Mesothelial cell of epicardium (in vitro differentiated cells): ENCODE measurements at regions not wholly inside any gene's neighbourhood (a gene's known extent, or its start where the extent isn't known, plus 50 kb on each side); places are given as distances from the start of the nearest gene placed in this dataset.

Source experiments
- DNase-seq, 2 experiments: peaks; one replicate each; pipeline ENCODE4 v3.0.0; 2021; ENCODE audit warnings: low spot score in 2 of 2; ENCODE audit not compliant: unreplicated experiment in 2 of 2
- H3K27ac Mint-ChIP-seq: 2 replicates; pipeline ENCODE4 v1.8.0; 2021; ENCODE audit warnings: mixed read lengths
- H3K27me3 Mint-ChIP-seq: 2 replicates; pipeline ENCODE4 v1.8.0; 2021; ENCODE audit warnings: low read depth, mixed read lengths
- H3K36me3 Mint-ChIP-seq: 2 replicates; pipeline ENCODE4 v1.8.0; 2021; ENCODE audit warnings: mixed read lengths
- H3K4me1 Mint-ChIP-seq: 2 replicates; pipeline ENCODE4 v1.8.0; 2021; ENCODE audit warnings: mixed read lengths
- H3K4me3 Mint-ChIP-seq: 2 replicates; pipeline ENCODE4 v1.8.0; 2021; ENCODE audit warnings: mild to moderate bottlenecking, moderate library complexity, mixed read lengths
- H3K9me3 Mint-ChIP-seq: 2 replicates; pipeline ENCODE4 v1.8.0; 2021; ENCODE audit warnings: mixed read lengths
- TF ChIP-seq, protein P1 (sequence below): fragments of 200-600 bp; sonication (generic); IDR thresholded peaks from one replicate; pipeline ENCODE4 v1.5.0; 2021; ENCODE audit warnings: antibody characterized with exemption; ENCODE audit not compliant: unreplicated experiment

DNA sequence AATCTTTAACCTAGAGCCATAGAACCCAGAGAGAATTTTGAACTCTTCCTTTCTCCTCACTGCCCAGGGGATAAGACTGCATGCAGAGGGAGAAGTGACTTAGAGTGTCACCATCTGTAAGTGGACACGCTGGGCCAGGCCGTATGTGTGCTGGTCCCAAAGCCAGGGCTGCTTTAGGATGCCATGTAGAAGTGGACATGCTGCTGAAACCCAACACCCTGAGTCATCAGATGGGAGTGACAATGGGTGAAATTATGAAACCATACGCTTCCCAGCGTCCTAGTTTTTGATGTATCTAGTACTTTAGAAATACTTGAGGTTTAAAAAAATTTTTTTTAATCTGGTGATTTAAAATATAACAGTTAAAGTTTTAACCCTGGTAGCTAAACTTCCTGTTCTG lies 191.1 kb downstream of the FNDC1 start:
- H3K4me1 Mint-ChIP-seq: no peaks in the 10 kb centered on the region
- DNase-seq: no peak

DNA sequence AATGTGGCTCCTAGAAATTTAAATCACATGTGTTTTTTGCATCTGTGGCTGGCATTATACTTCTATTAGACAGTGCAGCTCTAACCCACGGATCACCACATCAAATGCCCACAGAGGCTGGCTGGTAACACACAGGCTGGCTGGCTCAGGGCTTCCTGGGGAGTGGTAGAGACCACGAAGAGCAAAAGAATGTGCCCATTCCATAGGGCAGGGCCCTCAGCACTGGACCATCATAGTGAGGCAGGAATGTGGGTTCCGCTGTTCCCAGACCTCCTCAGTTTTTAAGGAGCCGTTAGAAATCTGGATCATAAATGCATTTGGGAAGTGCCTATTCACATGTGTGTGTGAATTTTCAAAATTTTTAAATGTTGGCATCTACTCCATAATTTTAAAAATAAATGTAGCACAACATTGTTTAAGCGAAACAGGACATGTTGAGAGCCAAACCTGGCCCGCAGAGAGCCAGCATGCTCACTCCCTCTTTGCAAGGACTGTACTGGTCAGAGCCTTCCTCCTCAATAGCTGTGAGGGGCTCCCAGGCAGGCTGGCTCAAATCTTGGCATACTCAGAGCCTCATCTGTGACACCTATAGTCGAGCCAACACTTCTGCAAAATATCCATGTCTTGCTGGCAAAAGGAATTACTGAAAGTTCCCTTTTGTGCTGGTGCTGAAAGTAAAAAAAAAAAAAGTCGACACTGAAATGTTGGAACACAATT lies 190.5 kb downstream of the FNDC1 start:
- TF ChIP-seq, protein P1, sequence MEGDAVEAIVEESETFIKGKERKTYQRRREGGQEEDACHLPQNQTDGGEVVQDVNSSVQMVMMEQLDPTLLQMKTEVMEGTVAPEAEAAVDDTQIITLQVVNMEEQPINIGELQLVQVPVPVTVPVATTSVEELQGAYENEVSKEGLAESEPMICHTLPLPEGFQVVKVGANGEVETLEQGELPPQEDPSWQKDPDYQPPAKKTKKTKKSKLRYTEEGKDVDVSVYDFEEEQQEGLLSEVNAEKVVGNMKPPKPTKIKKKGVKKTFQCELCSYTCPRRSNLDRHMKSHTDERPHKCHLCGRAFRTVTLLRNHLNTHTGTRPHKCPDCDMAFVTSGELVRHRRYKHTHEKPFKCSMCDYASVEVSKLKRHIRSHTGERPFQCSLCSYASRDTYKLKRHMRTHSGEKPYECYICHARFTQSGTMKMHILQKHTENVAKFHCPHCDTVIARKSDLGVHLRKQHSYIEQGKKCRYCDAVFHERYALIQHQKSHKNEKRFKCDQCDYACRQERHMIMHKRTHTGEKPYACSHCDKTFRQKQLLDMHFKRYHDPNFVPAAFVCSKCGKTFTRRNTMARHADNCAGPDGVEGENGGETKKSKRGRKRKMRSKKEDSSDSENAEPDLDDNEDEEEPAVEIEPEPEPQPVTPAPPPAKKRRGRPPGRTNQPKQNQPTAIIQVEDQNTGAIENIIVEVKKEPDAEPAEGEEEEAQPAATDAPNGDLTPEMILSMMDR: no peak
- Mint-ChIP-seq H3K4me3 (no peak overlapping the region), H3K36me3 (no peaks in the 10 kb centered on the region), H3K4me1 (no peaks in the 10 kb centered on the region), H3K27me3 (no peaks in the 10 kb centered on the region), H3K9me3 (peaks cover 8% of the 10 kb centered on the region), H3K27ac (no peak overlapping the region)
- no peak for DNase-seq

More for the DNA sequence above, 191.1 kb downstream of the FNDC1 start:
- H3K27ac Mint-ChIP-seq: no peak overlapping the region
- H3K4me3 Mint-ChIP-seq: no peak overlapping the region
- no peaks in the 10 kb centered on the region for H3K27me3 Mint-ChIP-seq
- TF ChIP-seq, protein P1: no peak
- H3K9me3 Mint-ChIP-seq: peaks cover 8% of the 10 kb centered on the region
- H3K36me3 Mint-ChIP-seq: no peaks in the 10 kb centered on the region

DNA sequence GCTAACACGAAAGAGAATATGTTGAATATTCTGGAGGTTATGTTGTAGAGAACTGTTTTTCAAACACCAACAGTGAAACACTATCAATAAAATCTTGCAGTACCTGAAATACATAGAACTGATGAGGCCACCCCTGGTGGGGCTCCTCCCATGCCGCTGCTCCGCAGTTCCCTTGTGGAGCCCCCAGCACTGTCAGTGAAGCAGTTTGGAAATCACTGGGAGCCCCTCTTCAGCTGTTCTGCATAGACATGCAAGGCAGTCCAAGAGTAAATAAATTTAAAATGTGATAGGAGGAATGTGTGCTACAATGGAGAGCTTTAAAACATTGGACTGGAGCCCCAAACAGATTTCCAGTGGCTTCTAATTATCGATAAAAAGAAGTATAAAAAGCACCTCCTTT lies 189.4 kb downstream of the FNDC1 start:
- peaks cover 3% of the 10 kb centered on the region for H3K9me3 Mint-ChIP-seq
- H3K27me3 Mint-ChIP-seq: no peaks in the 10 kb centered on the region

DNA sequence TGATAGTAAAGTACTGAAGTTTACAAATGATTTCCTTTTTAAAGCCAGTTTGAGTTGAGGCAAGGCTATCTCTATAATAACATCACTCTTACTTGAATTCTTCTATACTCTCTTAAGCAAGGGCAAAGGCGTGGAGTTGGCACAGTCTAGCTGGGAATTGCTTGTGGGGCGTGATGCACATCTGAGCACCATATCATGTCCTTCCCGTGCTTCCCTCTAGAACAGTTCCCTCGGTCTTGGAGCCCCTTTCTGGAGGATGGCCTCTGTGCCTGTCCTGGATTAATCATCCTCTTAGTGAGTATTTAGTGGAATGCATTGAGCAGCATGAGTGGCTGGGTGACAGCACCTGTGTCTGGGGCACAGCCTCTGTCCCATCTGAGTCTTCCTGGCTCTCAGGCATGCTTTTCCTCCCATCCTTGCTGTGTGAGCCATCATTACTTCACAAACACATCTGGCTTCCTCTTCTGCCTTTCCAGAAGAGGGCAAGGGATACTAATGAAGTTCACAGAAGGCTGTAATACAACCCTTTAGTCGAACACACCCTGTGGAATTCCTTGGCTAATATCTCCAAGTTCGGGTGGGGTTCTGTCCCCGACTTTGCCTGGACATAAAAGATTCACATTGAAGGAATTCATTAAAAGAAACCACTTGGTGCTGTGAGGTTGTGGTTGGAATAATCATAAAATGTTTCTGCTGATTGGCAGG lies 188.2 kb downstream of the FNDC1 start:
- H3K9me3 Mint-ChIP-seq: peaks cover 4% of the 10 kb centered on the region
- H3K27me3 Mint-ChIP-seq: no peaks in the 10 kb centered on the region
- no peak overlapping the region for H3K27ac Mint-ChIP-seq
- TF ChIP-seq, protein P1: no peak
- no peak for DNase-seq
- no peaks in the 10 kb centered on the region for H3K36me3 Mint-ChIP-seq
- H3K4me3 Mint-ChIP-seq: no peak overlapping the region
- no peaks in the 10 kb centered on the region for H3K4me1 Mint-ChIP-seq

More for the DNA sequence above, 189.4 kb downstream of the FNDC1 start:
- no peak overlapping the region for H3K27ac Mint-ChIP-seq
- TF ChIP-seq, protein P1: no peak
- no peak overlapping the region for H3K4me3 Mint-ChIP-seq
- no peaks in the 10 kb centered on the region for H3K36me3 Mint-ChIP-seq
- DNase-seq: no peak
- no peaks in the 10 kb centered on the region for H3K4me1 Mint-ChIP-seq

DNA sequence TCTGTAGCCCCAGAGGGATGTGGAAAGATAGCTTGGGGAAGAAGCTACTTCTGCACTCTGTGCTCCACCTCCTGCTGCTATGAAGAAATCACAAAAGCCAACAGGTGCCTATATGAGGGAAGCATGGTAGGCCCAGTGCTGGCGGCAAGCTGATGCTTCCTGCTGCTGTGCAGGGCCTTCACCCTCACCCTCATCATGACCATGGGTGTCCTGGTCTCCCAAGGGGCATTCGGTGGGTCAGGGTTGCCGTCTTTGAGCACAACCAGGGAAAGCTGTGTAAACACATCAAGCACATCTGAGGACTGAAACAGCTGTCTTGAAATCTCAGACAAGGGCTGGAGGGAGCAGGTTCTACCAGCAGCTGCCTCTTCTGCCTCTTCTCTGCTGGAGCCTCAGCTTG lies 184.0 kb downstream of the FNDC1 start:
- DNase-seq: no peak
- TF ChIP-seq, protein P1: no peak
- Mint-ChIP-seq H3K27ac (no peak overlapping the region), H3K4me1 (no peaks in the 10 kb centered on the region), H3K9me3 (peaks cover 34% of the 10 kb centered on the region), H3K36me3 (no peaks in the 10 kb centered on the region), H3K4me3 (no peak overlapping the region), H3K27me3 (no peaks in the 10 kb centered on the region)
